ENCODE measurements at regions not wholly inside any gene's neighbourhood (a gene's known extent, or its start where the extent isn't known, plus 50 kb on each side); places are given as distances from the start of the nearest gene placed in this dataset.

- Histone ChIP-seq H4K20me1 (ENCODE audit: control insufficient read depth, extremely low read depth, insufficient read depth, low read length) (no peaks in the 10 kb centered on the region), H3K9me3 (ENCODE audit: control insufficient read depth, insufficient read depth, low read depth, low read length) (no peaks in the 10 kb centered on the region), H3K27ac (ENCODE audit: insufficient read depth, low read length) (no peak overlapping the region), H3K9ac (ENCODE audit: insufficient read depth, low read length) (no peak overlapping the region), H3K4me2 (ENCODE audit: extremely low read depth, insufficient read depth, low read length) (no peak overlapping the region), H3K36me3 (ENCODE audit: control insufficient read depth, insufficient read depth, low read length) (no peaks in the 10 kb centered on the region), H3K4me1 (ENCODE audit: control insufficient read depth, extremely low read depth, insufficient read depth, low read length) (no peaks in the 10 kb centered on the region), H3K27me3 (ENCODE audit: control insufficient read depth, insufficient read depth, low read length) (no peaks in the 10 kb centered on the region), H2AFZ (ENCODE audit: low read length) (no peak overlapping the region), H3K79me2 (ENCODE audit: control insufficient read depth, insufficient read depth, low read length) (no peaks in the 10 kb centered on the region), H3K4me3 (replicated peaks in 1 of 4; ENCODE audit: control extremely low read depth in 1 of 4, insufficient read depth in 1 of 4, low read depth in 3 of 4, low read length in 4 of 4) (no peak overlapping the region)
- no peak for TF ChIP-seq EZH2 (IDR thresholded peaks at IDR 0.05; ENCODE audit: low read length, missing control alignments)
- no peak for TF ChIP-seq CTCF (conservative IDR thresholded peaks at IDR 0.05 in 1 of 2, IDR thresholded peaks at IDR 0.05 in 1 of 2; ENCODE audit: low read depth in 1 of 2, low read length in 2 of 2)
- DNase-seq (ENCODE audit: low read depth in 2 of 2): peak; percentile 15 to 59
Observed at GRCh38 chr17:77581480-77581879, 377.0 kb upstream of the TNRC6C start.

- Histone ChIP-seq H3K36me3 (ENCODE audit: control insufficient read depth, insufficient read depth, low read length) (no peaks in the 10 kb centered on the region), H3K9me3 (ENCODE audit: control insufficient read depth, insufficient read depth, low read depth, low read length) (no peaks in the 10 kb centered on the region), H3K27me3 (ENCODE audit: control insufficient read depth, insufficient read depth, low read length) (no peaks in the 10 kb centered on the region), H3K4me2 (ENCODE audit: extremely low read depth, insufficient read depth, low read length) (no peak overlapping the region), H3K79me2 (ENCODE audit: control insufficient read depth, insufficient read depth, low read length) (no peaks in the 10 kb centered on the region), H3K4me3 (replicated peaks in 1 of 4; ENCODE audit: control extremely low read depth in 1 of 4, insufficient read depth in 1 of 4, low read depth in 3 of 4, low read length in 4 of 4) (no peak overlapping the region), H3K9ac (ENCODE audit: insufficient read depth, low read length) (no peak overlapping the region), H2AFZ (ENCODE audit: low read length) (no peak overlapping the region), H3K4me1 (ENCODE audit: control insufficient read depth, extremely low read depth, insufficient read depth, low read length) (no peaks in the 10 kb centered on the region), H4K20me1 (ENCODE audit: control insufficient read depth, extremely low read depth, insufficient read depth, low read length) (no peaks in the 10 kb centered on the region), H3K27ac (ENCODE audit: insufficient read depth, low read length) (no peak overlapping the region)
- DNase-seq (ENCODE audit: low read depth in 2 of 2): peak in 1 of 2 donors; percentile 4
- TF ChIP-seq CTCF (conservative IDR thresholded peaks at IDR 0.05 in 1 of 2, IDR thresholded peaks at IDR 0.05 in 1 of 2; ENCODE audit: low read depth in 1 of 2, low read length in 2 of 2) (no peak), EZH2 (IDR thresholded peaks at IDR 0.05; ENCODE audit: low read length, missing control alignments) (no peak)
Observed at GRCh38 chr17:77585142-77585860, 373.2 kb upstream of the TNRC6C start.

- Histone ChIP-seq H3K36me3 (ENCODE audit: control insufficient read depth, insufficient read depth, low read length) (no peaks in the 10 kb centered on the region), H3K9ac (ENCODE audit: insufficient read depth, low read length) (no peak overlapping the region), H3K4me3 (replicated peaks in 1 of 4; ENCODE audit: control extremely low read depth in 1 of 4, insufficient read depth in 1 of 4, low read depth in 3 of 4, low read length in 4 of 4) (no peak overlapping the region), H4K20me1 (ENCODE audit: control insufficient read depth, extremely low read depth, insufficient read depth, low read length) (no peaks in the 10 kb centered on the region), H3K27me3 (ENCODE audit: control insufficient read depth, insufficient read depth, low read length) (no peaks in the 10 kb centered on the region), H3K27ac (ENCODE audit: insufficient read depth, low read length) (no peak overlapping the region), H3K9me3 (ENCODE audit: control insufficient read depth, insufficient read depth, low read depth, low read length) (no peaks in the 10 kb centered on the region), H2AFZ (ENCODE audit: low read length) (no peak overlapping the region), H3K4me1 (ENCODE audit: control insufficient read depth, extremely low read depth, insufficient read depth, low read length) (no peaks in the 10 kb centered on the region), H3K79me2 (ENCODE audit: control insufficient read depth, insufficient read depth, low read length) (no peaks in the 10 kb centered on the region), H3K4me2 (ENCODE audit: extremely low read depth, insufficient read depth, low read length) (no peak overlapping the region)
- no peak for TF ChIP-seq EZH2 (IDR thresholded peaks at IDR 0.05; ENCODE audit: low read length, missing control alignments)
- no peak for TF ChIP-seq CTCF (conservative IDR thresholded peaks at IDR 0.05 in 1 of 2, IDR thresholded peaks at IDR 0.05 in 1 of 2; ENCODE audit: low read depth in 1 of 2, low read length in 2 of 2)
- DNase-seq (ENCODE audit: low read depth in 2 of 2): no peak
Observed at GRCh38 chr17:77590951-77591735, 367.4 kb upstream of the TNRC6C start.
